GM19351 (cell line): ENCODE measurements at regions not wholly inside any gene's neighbourhood (a gene's known extent, or its start where the extent isn't known, plus 50 kb on each side); places are given as distances from the start of the nearest gene placed in this dataset.

ENCODE experiments used
- ATAC-seq: cut with Tn5 transposase; IDR thresholded peaks from one replicate; pipeline ENCODE4 v1.9.1; 2021; ENCODE audit warnings: mild to moderate bottlenecking, moderate library complexity; ENCODE audit not compliant: unreplicated experiment

DNA sequence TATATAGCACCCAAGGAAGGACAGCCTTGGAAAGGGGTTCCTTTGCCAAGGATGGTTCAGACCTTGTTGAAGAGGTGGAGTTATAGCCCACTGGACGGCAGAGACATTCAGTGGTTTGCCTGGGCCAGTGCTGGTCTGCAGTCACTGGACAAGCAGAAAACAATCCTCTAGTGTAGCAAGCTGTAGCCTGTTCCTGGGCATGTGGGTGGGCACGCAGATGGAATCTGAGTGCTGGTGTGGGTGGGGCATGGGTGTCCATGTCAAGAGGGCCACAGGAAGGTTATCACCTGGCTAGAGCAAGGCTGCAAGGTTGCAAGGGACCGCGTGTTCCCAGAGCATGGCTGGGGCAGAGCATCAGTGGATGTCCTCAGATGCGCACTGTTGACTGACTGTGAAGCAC lies 244.7 kb downstream of the PTPRU start:
- ATAC-seq = no peak

DNA sequence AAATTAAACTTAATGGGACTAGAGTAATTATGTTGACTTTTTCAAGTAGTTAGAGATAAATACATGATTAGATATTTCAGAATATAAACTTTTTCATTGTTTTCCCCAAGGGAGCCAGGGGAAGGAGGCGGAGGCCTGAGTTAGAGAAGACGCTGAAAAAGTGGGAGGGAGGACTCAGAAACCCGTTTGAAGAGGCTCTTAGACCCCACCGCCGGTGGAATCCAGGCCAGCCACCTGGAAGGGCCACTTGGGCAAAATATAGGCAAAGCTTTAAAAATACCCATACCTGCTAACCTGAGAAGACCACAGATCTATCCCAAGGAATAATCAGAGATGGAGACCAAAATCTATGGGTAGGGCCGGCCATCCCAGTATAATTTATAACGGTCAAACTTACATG lies 242.6 kb downstream of the PTPRU start:
- no peak for ATAC-seq

- ATAC-seq = no peak
Measured at GRCh38 chr1:29478151-29478791, 241.9 kb downstream of the PTPRU start.

GRCh38 chr1:29475326-29475725 lies 239.0 kb downstream of the PTPRU start:
- ATAC-seq = no peak

- no peak for ATAC-seq
Measured at GRCh38 chr1:29474274-29475244, 238.2 kb downstream of the PTPRU start.

GRCh38 chr1:29473161-29473855 lies 237.0 kb downstream of the PTPRU start:
- ATAC-seq = no peak

DNA sequence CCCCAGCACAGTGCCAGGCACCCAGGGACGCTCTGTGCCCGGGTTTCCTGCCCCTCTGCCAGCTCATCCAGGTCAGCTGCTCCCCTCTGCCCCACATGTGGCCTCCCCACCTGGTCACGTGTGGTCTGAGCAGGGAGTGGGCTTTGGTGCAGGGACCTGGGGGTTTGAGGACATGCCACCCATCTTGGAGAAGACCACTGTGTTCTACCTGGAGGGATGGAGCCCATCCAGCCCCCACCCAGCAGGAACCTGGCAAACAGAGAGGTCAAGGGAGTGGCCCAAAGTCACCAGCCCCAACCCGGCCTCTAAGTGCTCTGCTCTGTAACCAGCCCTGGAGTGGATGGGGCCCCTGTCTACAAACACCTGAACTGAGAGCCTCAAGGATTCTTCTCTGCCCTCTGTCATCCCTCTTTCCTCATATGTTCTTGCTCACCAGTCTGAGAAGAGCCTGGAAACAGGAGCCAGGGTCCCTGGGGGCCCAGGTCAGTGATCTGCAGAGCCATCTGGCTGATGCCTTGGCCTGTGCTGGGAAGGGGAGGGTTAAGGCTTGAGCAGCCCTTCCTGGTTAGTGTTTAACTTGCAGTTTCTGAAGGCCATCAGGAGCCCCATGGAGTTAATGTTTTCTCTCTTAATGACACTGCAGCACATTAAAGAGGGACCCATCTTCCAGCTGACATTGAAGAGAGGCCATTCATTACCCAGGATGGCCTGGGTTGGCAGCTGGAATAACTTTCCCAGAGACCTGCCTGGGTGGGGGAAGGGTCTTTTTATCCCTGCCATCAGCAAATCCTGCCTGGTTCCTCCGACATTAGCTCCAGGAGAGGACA lies 235.4 kb downstream of the PTPRU start:
- no peak for ATAC-seq

GRCh38 chr1:29470788-29471119 lies 234.4 kb downstream of the PTPRU start:
- no peak for ATAC-seq

DNA sequence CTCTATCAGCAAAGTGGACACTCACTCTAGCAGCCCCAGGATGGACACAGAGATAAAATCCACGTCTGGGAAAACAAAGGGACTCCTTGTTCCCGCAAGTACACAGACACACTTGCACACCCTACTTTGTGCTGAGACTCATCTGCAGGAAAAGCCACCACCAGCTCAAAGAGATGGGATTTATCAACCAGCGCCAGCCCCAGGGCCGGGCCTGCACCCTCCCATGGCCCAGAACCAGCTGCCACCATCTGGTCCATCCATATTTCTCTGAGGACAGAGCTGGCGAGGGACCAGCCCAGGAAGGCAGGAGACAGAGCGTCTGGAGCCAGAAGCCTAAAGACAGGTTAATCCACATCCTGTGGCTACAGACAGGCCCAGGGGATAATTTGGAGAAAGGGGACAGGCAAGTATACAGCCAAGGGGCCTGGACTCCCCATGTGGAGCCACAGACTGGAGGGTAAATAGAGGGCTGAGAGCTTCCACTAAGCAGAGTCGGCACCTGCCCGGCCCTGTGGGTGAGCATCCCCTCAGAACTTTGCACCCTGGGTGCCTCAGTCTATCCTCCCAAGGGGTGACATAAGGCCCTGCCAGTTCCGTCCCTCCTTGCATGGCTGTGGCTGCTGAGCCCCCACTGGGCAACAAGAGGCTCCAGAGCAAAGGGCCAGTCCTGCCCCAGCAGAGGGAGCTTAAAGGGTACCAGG lies 233.9 kb downstream of the PTPRU start:
- no peak for ATAC-seq

GRCh38 chr1:29469457-29469856 lies 233.1 kb downstream of the PTPRU start:
- no peak for ATAC-seq

DNA sequence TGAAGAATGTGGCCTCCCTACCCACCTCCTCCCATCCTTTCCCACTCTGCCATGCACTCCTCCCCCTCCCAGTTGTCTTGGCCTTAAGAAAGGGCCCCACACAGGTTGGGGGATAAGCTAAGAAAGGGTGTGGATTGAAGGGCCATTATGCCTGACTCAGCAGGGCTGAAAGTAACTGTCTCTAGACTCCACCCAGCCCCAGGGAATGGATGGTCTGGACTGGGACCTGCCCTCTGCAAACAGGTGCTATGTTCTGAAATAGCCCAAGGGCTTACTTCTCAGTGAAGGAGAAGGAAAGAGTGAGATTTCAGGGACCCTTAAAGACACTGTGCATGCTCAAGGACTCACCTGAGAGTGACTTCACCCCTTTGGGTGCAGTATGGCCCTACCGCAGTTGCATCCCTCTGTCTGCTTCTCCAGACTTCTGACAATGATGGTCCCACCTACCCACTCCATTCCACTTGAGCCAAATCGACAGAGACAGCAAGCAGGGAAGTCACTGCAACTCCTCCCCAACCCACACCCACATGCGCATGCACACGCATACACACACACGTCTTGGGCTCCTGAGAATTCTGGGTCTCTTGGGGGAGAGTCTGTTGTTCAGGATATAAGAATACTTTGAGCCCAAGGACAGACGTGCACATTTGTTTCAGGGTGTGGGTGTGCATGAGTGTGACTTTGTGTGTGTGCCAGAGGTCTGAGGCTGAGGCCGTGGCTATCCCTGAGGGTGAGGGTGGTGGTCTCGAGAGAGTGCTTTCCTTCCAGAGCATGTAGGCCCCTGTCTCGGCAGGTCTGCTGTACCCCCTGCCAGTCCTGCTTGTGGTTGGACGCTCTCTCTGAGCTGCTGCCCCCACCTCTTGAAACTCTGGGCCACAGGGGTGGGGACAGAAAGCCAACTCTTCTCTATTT lies 231.9 kb downstream of the PTPRU start:
- no peak for ATAC-seq

GRCh38 chr1:29466258-29466657 lies 229.9 kb downstream of the PTPRU start:
- ATAC-seq = no peak

GRCh38 chr1:29465755-29466154 lies 229.4 kb downstream of the PTPRU start:
- no peak for ATAC-seq

GRCh38 chr1:29462096-29462495 lies 225.8 kb downstream of the PTPRU start:
- ATAC-seq = no peak

DNA sequence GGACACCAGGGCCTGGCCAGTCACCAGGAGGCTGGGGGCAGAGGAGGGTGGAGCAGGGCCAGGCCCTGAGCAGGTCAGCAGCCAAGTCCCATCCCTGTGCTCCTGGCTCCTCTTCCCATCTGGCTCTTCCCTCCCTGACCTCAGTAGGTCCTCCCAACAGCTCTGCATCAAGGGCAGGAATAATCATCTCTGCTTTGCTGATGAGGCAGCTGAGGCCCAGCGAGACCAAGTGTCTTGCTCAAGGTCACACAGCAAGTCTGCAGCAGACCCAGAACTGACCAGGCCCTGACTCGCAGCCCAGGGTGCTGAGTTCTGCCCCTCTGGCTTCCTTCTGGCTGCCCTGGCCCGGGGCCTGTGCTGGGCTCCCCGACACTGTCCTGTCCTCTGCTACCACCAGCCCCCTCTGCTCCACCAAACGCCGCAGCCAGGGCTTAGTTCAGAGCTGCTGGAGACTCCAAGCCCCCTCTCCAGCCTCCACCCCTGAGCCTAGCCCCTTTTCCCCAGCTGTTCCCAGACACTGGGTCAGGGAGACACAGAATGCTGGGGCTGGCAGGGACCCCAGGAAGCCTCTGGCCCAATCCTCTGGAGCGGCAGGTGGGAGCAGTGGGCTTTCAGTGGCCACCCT lies 224.9 kb downstream of the PTPRU start:
- ATAC-seq = no peak

DNA sequence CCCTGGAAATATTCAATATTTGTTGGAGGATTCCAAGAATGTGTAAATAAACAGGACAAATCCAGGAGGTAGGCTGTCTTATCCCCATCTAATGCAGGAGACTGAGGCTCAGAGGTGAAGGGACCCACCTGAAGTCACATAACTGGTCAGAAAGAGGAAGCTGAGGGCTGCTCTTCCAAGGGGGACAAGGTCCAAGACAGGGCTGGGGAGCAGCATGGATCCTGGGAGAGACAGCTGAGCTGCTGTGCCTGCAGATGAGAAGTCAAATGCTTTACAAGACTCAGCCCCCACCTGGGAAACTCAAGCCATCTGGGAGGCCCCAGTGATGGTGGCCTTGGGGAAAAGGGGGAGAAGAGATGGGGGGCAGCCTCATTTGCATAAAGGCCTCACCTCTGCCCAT lies 224.4 kb downstream of the PTPRU start:
- ATAC-seq = no peak

GRCh38 chr1:29460041-29460610 lies 223.8 kb downstream of the PTPRU start:
- ATAC-seq = no peak

DNA sequence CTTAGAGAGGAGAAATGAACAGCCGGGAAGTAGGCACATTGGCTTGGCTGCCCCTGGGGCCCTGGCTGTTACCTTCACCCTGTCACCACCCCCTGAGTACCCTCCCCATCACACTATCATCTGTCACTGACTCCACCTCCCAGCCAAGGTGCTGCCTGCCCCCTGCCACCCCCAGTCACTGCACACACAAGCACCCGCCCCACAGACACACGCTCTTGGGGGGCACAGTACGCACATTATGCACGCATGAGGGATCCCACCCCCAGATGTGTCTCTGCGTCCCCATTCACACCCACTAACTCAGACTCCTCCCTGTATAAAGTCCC lies 223.3 kb downstream of the PTPRU start:
- no peak for ATAC-seq
